Hematopoietic multipotent progenitor cell treated with erythropoietin and hydrocortisone succinate and interleukin-3 and kit ligand, for 8 days (in vitro differentiated cells): ENCODE measurements at regions not wholly inside any gene's neighbourhood (a gene's known extent, or its start where the extent isn't known, plus 50 kb on each side); places are given as distances from the start of the nearest gene placed in this dataset.
"Not testable (repeated sequence)": the region's sequence is repeated elsewhere in the genome, so short reads cannot be mapped to it uniquely, and the experiment has no call there.

Experiments
- DNase-seq: peaks from one replicate; pipeline ENCODE4 v3.0.0-alpha.2; 2015

DNA sequence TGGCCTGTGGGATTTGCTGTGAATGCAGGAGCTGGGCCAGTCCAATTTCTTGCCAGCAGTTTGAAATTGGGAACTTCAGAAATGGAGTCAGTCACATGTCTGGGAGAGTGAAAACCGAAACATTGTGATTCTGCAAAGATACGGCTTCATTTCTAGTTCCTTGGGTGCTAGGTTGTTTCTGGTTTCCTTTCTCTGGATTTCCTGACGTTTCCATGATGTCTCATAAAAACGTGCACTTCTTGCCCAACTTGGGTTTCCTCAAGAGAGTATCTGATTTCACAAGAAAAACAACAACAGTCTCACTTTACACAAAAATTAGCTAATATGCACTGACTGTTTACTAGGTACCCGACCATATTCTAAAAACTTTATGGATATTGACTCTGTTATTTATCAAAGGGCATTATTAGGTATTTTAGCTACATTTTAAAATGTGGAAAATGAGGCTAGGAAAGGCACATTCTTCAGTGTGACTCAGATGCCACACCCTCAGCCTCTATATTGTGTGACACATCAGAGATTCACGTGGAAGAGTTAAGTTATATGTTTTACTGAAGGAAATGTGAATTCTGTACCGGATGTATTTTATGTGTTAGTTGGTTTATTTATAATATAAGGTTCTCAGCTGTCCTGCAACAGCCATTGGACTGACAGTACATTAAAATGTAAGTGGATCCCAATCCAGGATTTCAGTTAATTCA, 225.0 kb upstream of the PUDP start:
- no peak for DNase-seq

DNA sequence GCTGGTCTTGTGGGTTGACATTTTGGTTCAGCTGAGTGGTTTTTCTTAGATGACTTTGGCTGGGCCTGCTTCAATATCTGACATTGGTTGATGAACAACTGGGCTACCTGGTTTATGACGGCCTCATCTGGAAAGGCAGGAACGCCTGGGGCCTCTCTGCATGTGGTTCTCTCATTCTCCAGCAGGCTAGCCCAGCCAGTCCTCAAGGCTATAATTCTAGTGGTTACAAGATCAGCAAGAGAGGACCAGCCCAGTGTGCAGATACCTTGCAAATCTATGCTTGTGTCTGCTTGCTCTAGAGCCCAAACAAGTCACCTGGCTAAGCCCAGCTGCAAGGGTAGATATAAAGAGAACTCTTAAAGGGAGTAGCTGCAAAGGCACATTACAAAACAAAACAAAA, 214.2 kb upstream of the PUDP start:
- no peak for DNase-seq

- DNase-seq = no peak
Observed at GRCh38 chrX:7351926-7352325, 204.0 kb upstream of the PUDP start.

- DNase-seq = no peak
Observed at GRCh38 chrX:7347465-7347864, 199.5 kb upstream of the PUDP start.

DNA sequence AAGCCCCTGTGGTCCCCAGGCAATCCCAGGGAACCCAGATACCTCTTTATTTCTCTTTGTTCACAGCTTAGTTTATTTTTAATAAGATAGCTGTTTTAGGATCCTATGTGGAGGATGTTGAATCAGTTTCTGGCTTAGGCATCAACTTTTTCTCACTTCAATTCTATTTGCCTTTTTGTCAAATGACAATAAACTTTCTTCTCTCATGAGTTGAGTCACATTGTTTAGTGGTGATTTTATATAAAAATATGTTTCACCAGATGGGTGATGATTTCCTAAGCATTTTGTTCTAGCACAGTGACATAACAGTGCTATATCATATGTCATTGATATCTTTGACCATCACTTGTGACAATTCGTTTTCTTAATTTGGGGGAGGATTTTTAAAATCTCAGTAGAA, 198.1 kb upstream of the PUDP start:
- no peak for DNase-seq

- no peak for DNase-seq
Observed at GRCh38 chrX:7343181-7343580, 195.2 kb upstream of the PUDP start.

DNA sequence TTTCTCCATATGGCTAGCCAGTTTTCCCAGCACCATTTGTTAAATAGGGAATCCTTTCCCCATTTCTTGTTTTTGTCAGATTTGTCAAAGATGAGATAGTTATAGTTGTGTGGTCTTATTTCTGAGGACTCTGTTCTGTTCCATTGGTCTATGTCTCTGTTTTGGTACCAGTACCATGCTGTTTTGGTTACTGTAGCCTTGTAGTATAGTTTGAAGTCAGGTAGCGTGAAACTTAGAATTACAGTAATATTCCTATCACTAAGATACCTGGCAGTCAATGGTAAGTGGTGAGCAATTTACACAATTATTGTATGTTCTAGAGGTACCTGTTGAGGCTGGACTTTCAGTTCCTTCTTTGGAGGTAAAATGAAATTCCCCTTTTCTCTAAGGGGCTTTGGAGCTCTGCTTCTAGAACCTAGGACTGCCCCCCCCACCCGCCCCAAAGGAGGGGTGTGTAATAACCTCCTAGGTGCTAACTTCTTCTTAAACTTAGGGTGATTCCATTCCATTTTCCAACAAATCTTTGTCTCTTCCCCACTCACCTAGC, 187.9 kb upstream of the PUDP start:
- DNase-seq = not testable (repeated sequence)

DNA sequence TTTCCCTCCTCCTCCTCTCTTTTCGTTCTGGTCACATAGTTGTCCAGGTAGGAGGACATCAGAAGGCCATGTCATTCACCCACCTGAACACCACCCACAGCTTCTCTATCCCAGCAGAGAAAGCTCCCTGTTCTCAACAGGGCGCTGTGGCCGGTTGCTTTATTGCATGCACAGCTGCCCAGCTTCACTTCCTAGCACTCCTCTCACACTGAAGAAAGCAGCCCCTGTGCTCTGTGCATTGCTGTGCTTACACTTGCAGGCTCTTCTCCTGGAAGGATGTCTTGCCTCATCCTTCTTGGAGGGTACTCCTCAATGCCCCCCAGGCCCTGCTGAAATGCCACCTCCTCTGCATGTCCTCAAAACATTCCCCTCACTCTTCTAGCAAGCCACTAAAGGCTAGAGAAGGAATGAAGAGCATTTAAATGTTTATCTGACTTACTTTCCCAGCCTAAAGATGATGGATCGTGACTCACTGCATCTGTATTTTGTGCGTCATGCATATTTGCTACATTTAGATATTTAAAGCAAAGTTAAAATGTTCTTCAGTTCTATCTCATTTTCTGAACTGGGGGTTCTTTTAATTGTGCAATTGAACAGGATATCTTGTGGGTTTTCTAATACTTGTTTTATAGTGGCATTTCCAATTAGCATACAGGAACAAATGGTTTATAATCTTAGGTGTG, 186.4 kb upstream of the PUDP start:
- no peak for DNase-seq

DNA sequence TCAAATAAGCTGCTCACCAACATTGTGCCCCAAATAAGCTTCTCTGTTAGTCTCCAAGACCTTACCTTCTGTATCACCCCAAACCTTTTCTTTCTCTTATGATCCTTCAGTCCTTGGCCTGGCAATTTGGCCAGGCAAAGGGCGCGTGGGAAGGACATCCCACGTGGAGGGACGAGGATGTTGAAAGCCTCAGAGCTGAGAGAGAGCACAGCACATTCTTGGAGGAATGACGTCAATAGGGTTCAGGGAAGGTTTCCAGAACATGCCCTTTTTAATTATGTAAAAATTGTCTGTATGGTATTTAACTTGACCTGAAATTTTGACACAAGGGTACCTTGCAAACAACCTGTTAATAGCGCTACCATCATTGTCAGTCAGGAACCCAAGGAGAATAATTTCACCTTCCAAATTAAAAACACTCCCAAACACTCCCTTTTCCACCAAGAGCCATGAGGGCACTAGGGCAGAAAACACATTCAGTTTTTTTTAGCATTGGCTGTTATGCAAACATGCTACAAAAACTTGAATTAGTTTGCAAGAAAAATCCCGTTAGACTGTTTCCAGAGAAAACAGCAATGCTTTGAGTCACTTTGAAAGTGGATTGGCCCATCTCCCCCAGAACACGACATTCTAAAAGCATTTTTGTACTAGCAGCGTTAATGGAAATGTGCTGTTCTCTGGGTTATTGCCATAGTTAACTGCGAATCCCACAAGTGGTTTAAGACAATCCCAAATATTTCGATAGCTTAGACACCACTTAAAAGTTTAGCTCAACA, 183.2 kb upstream of the PUDP start:
- no peak for DNase-seq

- DNase-seq = no peak
Observed at GRCh38 chrX:7330556-7330955, 182.6 kb upstream of the PUDP start.

DNA sequence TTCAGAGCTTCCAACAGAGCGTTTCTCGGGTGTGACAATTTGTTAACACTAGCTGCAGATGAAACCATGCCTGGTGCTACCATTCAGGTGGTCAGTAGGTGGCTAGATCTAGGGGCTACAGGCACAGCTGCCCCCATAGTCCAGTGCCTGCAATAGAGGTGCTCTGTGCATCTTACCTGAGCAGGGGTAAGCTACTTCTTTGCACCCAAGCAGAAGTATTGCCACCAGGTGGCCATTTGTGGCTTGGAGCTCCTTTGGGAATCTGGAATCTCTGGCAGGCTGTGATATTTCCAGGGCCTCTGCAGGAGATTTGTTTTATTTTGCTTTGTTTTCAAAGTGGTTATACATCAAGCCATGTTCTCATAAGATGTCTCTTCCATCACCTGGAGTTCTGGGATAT, 170.7 kb upstream of the PUDP start:
- DNase-seq = no peak

DNA sequence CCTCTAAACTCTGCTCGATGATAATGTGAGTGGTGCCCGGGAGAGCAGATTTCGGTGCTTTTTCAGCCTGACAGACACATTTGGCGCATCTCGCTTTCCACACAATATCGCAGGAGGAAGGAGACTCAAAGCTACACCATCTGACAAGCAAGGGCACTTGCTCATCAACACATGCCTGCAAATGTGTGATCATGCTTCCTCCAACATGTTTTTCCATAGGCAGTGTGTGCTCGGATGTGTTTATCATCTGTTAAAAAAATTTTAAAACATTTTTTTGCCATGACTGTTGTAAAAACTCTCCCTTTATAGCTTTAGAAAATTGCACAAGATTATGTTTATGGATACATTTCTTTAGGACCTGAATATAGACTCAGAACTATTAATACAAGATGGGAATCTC, 170.3 kb upstream of the PUDP start:
- DNase-seq = no peak

DNA sequence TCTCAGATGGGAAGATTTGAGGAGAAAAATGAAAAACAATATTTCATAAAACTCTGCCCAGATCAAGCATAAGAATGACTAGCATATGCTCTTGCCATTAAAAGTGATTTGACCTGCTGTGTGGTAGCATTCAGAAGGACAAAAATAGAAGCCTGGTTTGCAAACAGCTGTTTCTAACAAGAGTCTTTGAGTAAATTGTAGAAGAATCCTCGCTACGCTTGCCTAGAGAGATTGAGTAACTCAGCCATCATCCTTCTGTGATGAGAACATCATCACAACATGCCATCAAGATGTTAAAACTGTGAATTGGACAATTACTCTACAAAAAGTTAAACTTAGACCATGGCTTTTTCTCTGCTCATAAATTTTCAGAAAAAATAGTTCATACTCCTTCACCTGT, 168.9 kb upstream of the PUDP start:
- DNase-seq = no peak

DNA sequence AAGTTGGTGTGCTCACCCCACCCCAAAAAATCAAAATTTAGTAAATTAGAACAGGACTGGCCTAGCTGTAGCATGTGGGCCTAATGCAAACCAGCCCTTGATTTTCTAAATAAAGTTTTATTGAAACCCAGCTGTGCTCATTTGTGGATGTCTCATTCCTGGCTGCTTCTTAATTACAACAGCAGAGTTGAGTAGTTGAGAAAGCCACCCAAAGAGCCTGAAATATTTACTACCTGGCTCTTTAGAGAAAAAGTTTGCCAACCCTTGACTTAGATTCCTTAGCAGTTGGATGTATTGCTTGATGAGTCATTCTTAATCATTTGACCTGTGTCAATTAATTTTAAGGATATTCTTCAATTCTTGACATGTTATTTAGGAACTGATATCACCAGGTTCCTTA, 168.3 kb upstream of the PUDP start:
- no peak for DNase-seq

GRCh38 chrX:7314425-7314824, 166.5 kb upstream of the PUDP start:
- DNase-seq = no peak

GRCh38 chrX:7307720-7308119, 159.8 kb upstream of the PUDP start:
- no peak for DNase-seq

DNA sequence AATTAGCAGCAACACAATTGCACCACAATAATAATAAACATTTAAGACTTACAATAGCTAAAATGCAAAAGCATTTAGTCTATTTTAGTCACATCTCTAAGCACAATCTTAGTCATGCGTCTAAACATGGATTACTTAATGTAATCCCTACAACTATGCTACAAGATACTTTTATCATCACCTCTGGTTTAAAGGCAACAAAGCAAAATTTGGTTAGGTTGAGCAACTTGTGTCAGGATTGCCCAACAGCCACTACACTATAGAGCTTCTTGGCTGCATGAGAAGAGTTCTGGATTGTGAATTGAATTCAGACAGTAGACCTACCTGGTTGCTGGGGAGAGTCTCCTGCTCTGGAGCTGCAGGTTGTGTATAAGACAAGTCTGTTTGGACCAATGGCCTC, 146.5 kb upstream of the PUDP start:
- no peak for DNase-seq

- no peak for DNase-seq
Observed at GRCh38 chrX:7286168-7286837, 138.3 kb upstream of the PUDP start.

DNA sequence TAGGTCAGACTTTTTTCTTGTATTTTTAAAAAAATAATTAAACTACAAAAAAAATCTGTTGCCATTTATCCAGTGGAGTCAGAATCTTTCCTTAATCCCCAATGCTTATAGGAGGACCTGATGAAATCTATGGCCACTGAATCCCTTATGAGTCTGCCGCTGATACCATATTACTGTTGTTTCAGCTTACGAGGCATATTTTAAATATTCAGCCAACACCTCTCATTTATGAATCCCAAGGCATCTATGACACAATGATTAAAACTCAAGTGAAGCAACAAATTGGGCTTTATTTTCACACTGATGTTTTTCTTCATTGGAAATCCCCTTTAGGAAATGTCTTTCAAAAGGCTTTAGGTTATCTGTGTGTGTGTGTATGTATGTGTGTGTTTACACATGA, 137.8 kb upstream of the PUDP start:
- no peak for DNase-seq

DNA sequence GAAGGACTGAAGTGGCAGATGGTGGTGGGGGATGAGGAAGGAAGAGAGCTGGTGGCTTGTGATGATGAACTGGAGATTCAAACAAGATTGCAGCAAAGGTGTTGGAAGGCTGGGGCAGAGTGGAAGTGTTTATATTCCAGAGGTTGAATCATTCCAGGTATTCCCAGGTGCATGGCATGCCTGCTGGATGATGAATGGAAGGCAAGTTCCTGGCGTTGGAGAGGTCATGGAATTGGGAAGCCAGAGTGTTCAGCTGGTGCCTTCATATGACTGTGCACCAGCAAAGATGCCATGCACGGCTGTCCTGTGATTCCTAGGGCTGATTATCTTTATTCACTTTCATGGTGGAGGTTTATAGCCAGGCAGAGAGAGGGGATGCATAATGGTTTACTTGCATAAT, 135.8 kb upstream of the PUDP start:
- no peak for DNase-seq

DNA sequence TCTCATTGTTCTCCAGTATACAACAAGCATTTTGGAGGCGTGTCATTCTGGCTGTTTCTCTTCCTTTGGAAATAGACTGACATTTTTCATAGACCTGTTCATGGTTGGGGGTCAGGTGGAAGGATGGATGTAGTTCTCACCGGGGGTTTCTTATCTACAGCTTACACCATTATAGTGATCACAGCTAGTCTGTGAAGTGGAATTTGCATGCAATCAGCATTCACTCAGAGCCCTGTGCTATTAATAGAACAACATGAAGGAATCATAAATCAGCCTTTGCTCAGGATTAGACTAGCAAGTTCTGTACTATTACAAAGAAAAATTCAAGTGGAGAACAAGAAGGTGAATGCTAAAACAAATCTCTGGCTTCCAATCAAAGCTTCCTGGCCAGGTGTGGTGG, 132.6 kb upstream of the PUDP start:
- DNase-seq = no peak

DNA sequence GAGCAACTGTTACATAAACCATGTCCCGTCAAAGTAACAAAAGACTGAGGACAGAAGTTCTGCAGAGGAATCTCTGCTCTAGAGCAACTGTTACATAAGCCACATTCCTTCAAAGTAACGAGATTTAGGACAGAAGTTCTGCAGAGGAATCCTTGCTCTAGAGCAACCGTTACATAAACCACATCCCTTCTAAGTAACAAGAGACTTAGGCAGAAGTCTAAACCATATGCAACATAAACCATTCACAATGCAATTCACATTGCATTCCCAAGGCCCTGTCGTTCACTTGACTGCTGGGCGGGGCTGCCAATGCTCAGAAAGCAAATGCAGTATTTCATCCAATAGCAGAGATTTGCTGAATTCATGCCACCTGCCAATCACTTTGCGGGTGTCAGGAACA, 124.4 kb upstream of the PUDP start:
- no peak for DNase-seq

GRCh38 chrX:7270933-7271332, 123.0 kb upstream of the PUDP start:
- no peak for DNase-seq
